ENCODE measurements at regions not wholly inside any gene's neighbourhood (a gene's known extent, or its start where the extent isn't known, plus 50 kb on each side); places are given as distances from the start of the nearest gene placed in this dataset.
"Not testable (repeated sequence)": the region's sequence is repeated elsewhere in the genome, so short reads cannot be mapped to it uniquely, and the experiment has no call there.

GRCh38 chr6:164049517-164049988 is 635.0 kb downstream of the QKI start:
- TF ChIP-seq CTCF (IDR thresholded peaks at IDR 0.05) (no peak), POLR2AphosphoS5 (IDR thresholded peaks at IDR 0.05) (no peak), POLR2A (IDR thresholded peaks at IDR 0.05; ENCODE audit: low read depth) (no peak), EP300 (IDR thresholded peaks at IDR 0.05) (no peak)

GRCh38 chr6:164048840-164049516 is 634.5 kb downstream of the QKI start:
- no peak overlapping the region for H3K27ac ChIP-seq (replicated peaks in 1 of 4)
- no peak for DNase-seq (ENCODE audit: extremely low spot score)
- no peaks in the 10 kb centered on the region for H3K4me1 ChIP-seq
- no peak for TF ChIP-seq EP300 (IDR thresholded peaks at IDR 0.05)
- no peak for TF ChIP-seq CTCF (IDR thresholded peaks at IDR 0.05)
- TF ChIP-seq POLR2AphosphoS5 (IDR thresholded peaks at IDR 0.05): no peak
- no peak for TF ChIP-seq POLR2A (IDR thresholded peaks at IDR 0.05; ENCODE audit: low read depth)
- WGBS: 85% methylated on average over 6 of the region's 6 CpGs
- H3K36me3 ChIP-seq: no peaks in the 10 kb centered on the region
- no peaks in the 10 kb centered on the region for H3K9me3 ChIP-seq
- H3K4me3 ChIP-seq: no peak overlapping the region
- intact Hi-C loops (cut with DNase I): no loop called here
- H3K27me3 ChIP-seq: peaks cover 0 to 3% (median 0%) of the 10 kb centered on the region in 4 donors

More at GRCh38 chr6:164049517-164049988, 635.0 kb downstream of the QKI start:
- intact Hi-C loops (cut with DNase I): no loop called here
- Histone ChIP-seq H3K9me3 (no peaks in the 10 kb centered on the region), H3K27ac (replicated peaks in 1 of 4) (no peak overlapping the region), H3K4me1 (no peaks in the 10 kb centered on the region), H3K36me3 (no peaks in the 10 kb centered on the region), H3K27me3 (peaks cover 0 to 3% (median 0%) of the 10 kb centered on the region in 4 donors), H3K4me3 (no peak overlapping the region)
- WGBS: 87% methylated on average over 2 of the region's 2 CpGs
- DNase-seq (ENCODE audit: extremely low spot score): no peak

GRCh38 chr6:164045082-164045481 is 630.6 kb downstream of the QKI start:
- 86% methylated on average over 1 of the region's 1 CpG for WGBS
- H3K4me3 ChIP-seq: no peak overlapping the region
- no peak for DNase-seq (ENCODE audit: extremely low spot score)
- intact Hi-C loops (cut with DNase I): no loop called here
- H3K27ac ChIP-seq (replicated peaks in 1 of 4): no peak overlapping the region
- H3K36me3 ChIP-seq: no peaks in the 10 kb centered on the region
- no peaks in the 10 kb centered on the region for H3K27me3 ChIP-seq
- H3K9me3 ChIP-seq: no peaks in the 10 kb centered on the region
- no peak for TF ChIP-seq EP300 (IDR thresholded peaks at IDR 0.05)
- H3K4me1 ChIP-seq: no peaks in the 10 kb centered on the region

GRCh38 chr6:164043656-164044055 is 629.1 kb downstream of the QKI start:
- WGBS: 94% methylated on average over 5 of the region's 5 CpGs
- DNase-seq (ENCODE audit: extremely low spot score); H3K4me1 ChIP-seq; intact Hi-C loops (cut with DNase I); H3K36me3 ChIP-seq; H3K27me3 ChIP-seq; H3K9me3 ChIP-seq; H3K4me3 ChIP-seq; H3K27ac ChIP-seq (replicated peaks in 1 of 4): not testable (repeated sequence)

GRCh38 chr6:164042212-164042611 is 627.7 kb downstream of the QKI start:
- DNase-seq (ENCODE audit: extremely low spot score): no peak
- H3K36me3 ChIP-seq: no peaks in the 10 kb centered on the region
- no peak overlapping the region for H3K27ac ChIP-seq (replicated peaks in 1 of 4)
- no peaks in the 10 kb centered on the region for H3K27me3 ChIP-seq
- intact Hi-C loops (cut with DNase I): no loop called here
- 46% methylated on average over 5 of the region's 5 CpGs for WGBS
- TF ChIP-seq CTCF (IDR thresholded peaks at IDR 0.05) (no peak), EP300 (IDR thresholded peaks at IDR 0.05) (no peak), POLR2AphosphoS5 (IDR thresholded peaks at IDR 0.05) (no peak), POLR2A (IDR thresholded peaks at IDR 0.05; ENCODE audit: low read depth) (no peak)
- H3K4me3 ChIP-seq: no peak overlapping the region
- no peaks in the 10 kb centered on the region for H3K9me3 ChIP-seq
- no peaks in the 10 kb centered on the region for H3K4me1 ChIP-seq

- Histone ChIP-seq H3K27me3 (no peaks in the 10 kb centered on the region), H3K27ac (replicated peaks in 1 of 4) (no peak overlapping the region), H3K4me3 (no peak overlapping the region), H3K4me1 (no peaks in the 10 kb centered on the region), H3K9me3 (no peaks in the 10 kb centered on the region), H3K36me3 (no peaks in the 10 kb centered on the region)
- 89% methylated on average over 2 of the region's 2 CpGs for WGBS
- intact Hi-C loops (cut with DNase I): no loop called here
- no peak for DNase-seq (ENCODE audit: extremely low spot score)
- TF ChIP-seq CTCF (IDR thresholded peaks at IDR 0.05): no peak
- no peak for TF ChIP-seq EP300 (IDR thresholded peaks at IDR 0.05)
- TF ChIP-seq POLR2AphosphoS5 (IDR thresholded peaks at IDR 0.05): no peak
- no peak for TF ChIP-seq POLR2A (IDR thresholded peaks at IDR 0.05; ENCODE audit: low read depth)
Measured at GRCh38 chr6:164040994-164041393, 626.5 kb downstream of the QKI start.

All from esophagus muscularis mucosa (tissue), 4 donors.